Neural cell (in vitro differentiated cells): ENCODE measurements at regions not wholly inside any gene's neighbourhood (a gene's known extent, or its start where the extent isn't known, plus 50 kb on each side); places are given as distances from the start of the nearest gene placed in this dataset.

ENCODE experiments used
- CTCF ChIP-seq: fragments of 450-650 bp; IDR thresholded peaks from 2 replicates; pipeline ENCODE4 v1.5.1; 2014; ENCODE audit warnings: antibody characterized with exemption, mild to moderate bottlenecking, moderate library complexity; ENCODE audit not compliant: poor library complexity, severe bottlenecking
- EP300 ChIP-seq: fragments of 450-650 bp; conservative IDR thresholded peaks from 2 replicates; pipeline ENCODE4 v1.6.1; 2014; ENCODE audit warnings: antibody characterized with exemption, mild to moderate bottlenecking, moderate library complexity; ENCODE audit not compliant: poor library complexity, severe bottlenecking
- EZH2 ChIP-seq: fragments of 200-600, 300-800 bp; shearing (Covaris generic), sonication (generic); IDR thresholded peaks from 2 replicates; pipeline ENCODE4 v1.6.1; 2014; ENCODE audit warnings: antibody characterized with exemption, low read length, borderline replicate concordance, mild to moderate bottlenecking; ENCODE audit not compliant: insufficient read depth, poor library complexity, severe bottlenecking
- POLR2AphosphoS5 ChIP-seq: IDR thresholded peaks from 2 replicates; pipeline ENCODE4 v1.6.1; 2012
- REST ChIP-seq: IDR thresholded peaks from 2 replicates; pipeline ENCODE4 v1.6.1; 2012; ENCODE audit warnings: borderline replicate concordance
- SMC3 ChIP-seq: fragments of 450-650 bp; conservative IDR thresholded peaks from 2 replicates; pipeline ENCODE4 v1.6.1; 2014; ENCODE audit warnings: antibody characterized with exemption, mild to moderate bottlenecking, moderate library complexity; ENCODE audit not compliant: poor library complexity
- TAF1 ChIP-seq: IDR thresholded peaks from 2 replicates; pipeline ENCODE4 v1.6.1; 2012; ENCODE audit warnings: low read depth

DNA sequence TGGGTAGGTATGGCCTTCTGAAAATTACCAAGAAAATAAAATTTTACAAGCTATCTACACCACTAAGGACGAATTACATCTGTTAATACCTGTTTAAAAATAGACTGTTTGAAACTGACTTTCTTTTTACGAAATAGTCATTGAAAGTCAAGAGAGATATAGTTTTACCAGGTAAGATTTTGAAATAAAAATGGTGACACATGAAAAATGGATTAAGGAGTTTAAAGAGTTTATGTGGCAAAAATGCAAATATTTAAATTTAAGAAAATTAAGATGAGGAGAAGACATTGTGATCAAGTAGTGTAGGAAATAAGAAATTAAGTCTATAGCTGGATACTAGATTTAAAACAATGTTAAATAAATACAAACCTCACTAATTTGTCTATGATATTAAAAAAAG, 271.5 kb downstream of the TRIB2 start:
- TF ChIP-seq CTCF = no peak
- no peak for TF ChIP-seq REST
- TF ChIP-seq EZH2 = no peak
- TF ChIP-seq SMC3 = no peak
- no peak for TF ChIP-seq EP300
- no peak for TF ChIP-seq TAF1
- no peak for TF ChIP-seq POLR2AphosphoS5
